WTC11 (cell line): ENCODE measurements at regions not wholly inside any gene's neighbourhood (a gene's known extent, or its start where the extent isn't known, plus 50 kb on each side); places are given as distances from the start of the nearest gene placed in this dataset.

Experiments
- ATAC-seq: fragments of 200-7000 bp; cut with Tn5 transposase; 2 replicates; pipeline ENCODE4 v1.10.0; 2021; ENCODE audit warnings: mild to moderate bottlenecking, moderate library complexity
- CTCF ChIA-PET: fragments of 300-600 bp; sonication (Branson Sonifier 250); formaldehyde crosslinking; loops from one replicate; lab custom pipeline; 2021; ENCODE audit warnings: antibody characterized with exemption; lab: Charles Lee
- POLR2A ChIA-PET: fragments of 350-600 bp; sonication (Branson Sonifier 250); formaldehyde crosslinking; loops from one replicate; lab custom pipeline; 2021; ENCODE audit warnings: antibody characterized with exemption; lab: Charles Lee
- DNase-seq: peaks from one replicate; pipeline ENCODE4 v3.0.0; 2021; ENCODE audit warnings: low spot score
- H3K27ac Mint-ChIP-seq: 2 replicates; pipeline ENCODE4 v1.8.0; 2021; ENCODE audit warnings: mixed read lengths
- H3K27me3 Mint-ChIP-seq: 2 replicates; pipeline ENCODE4 v1.8.0; 2021; ENCODE audit warnings: low read depth, mild to moderate bottlenecking, moderate library complexity, mixed read lengths
- H3K36me3 Mint-ChIP-seq: 2 replicates; pipeline ENCODE4 v1.8.0; 2021; ENCODE audit warnings: mixed read lengths
- H3K4me1 Mint-ChIP-seq: 2 replicates; pipeline ENCODE4 v1.8.0; 2022; ENCODE audit warnings: mixed read lengths
- H3K4me3 Mint-ChIP-seq: 2 replicates; pipeline ENCODE4 v1.8.0; 2021; ENCODE audit warnings: mild to moderate bottlenecking, moderate library complexity, mixed read lengths
- H3K9me3 Mint-ChIP-seq: 2 replicates; pipeline ENCODE4 v1.8.0; 2021; ENCODE audit warnings: mixed read lengths
- ATF1 ChIP-seq: sonication (generic); formaldehyde crosslinking; IDR thresholded peaks from 2 replicates; pipeline ENCODE4 v1.8.1; 2023; ENCODE audit warnings: mild to moderate bottlenecking, moderate library complexity, missing genetic modification reagents
- NFATC4 ChIP-seq: fragments of 250-450 bp; sonication (Bioruptor Pico); IDR thresholded peaks from 2 replicates; pipeline ENCODE4 v1.9.0; 2021; ENCODE audit warnings: mild to moderate bottlenecking
- SMAD3 ChIP-seq: sonication (generic); formaldehyde crosslinking; IDR thresholded peaks from 2 replicates; pipeline ENCODE4 v1.8.0; 2022; ENCODE audit warnings: missing genetic modification reagents, mild to moderate bottlenecking, borderline replicate concordance
- ZNF416 ChIP-seq: fragments of 250-450 bp; sonication (Bioruptor Pico); IDR thresholded peaks from 2 replicates; pipeline ENCODE4 v1.9.0; 2021; ENCODE audit warnings: mild to moderate bottlenecking, inconsistent platforms
- TF ChIP-seq, protein P1 (sequence below): sonication (generic); formaldehyde crosslinking; IDR thresholded peaks from 2 replicates; pipeline ENCODE4 v1.8.0; 2022; ENCODE audit warnings: mild to moderate bottlenecking, missing genetic modification reagents
- TF ChIP-seq, protein P2 (sequence below): sonication (generic); formaldehyde crosslinking; IDR thresholded peaks from 2 replicates; pipeline ENCODE4 v1.8.1; 2022; ENCODE audit warnings: low read depth, missing genetic modification reagents, borderline replicate concordance
- TF ChIP-seq, protein P3 (sequence below): sonication (generic); formaldehyde crosslinking; IDR thresholded peaks from 2 replicates; pipeline ENCODE4 v1.8.1; 2022; ENCODE audit warnings: mild to moderate bottlenecking, moderate library complexity, missing genetic modification reagents
- TF ChIP-seq, protein P4 (sequence below): fragments of 200-600 bp; IDR thresholded peaks from 2 replicates; pipeline ENCODE4 v1.8.0; 2022; ENCODE audit warnings: antibody characterized with exemption
- TF ChIP-seq, protein P5 (sequence below): sonication (generic); formaldehyde crosslinking; IDR thresholded peaks from 2 replicates; pipeline ENCODE4 v1.8.1; 2023; ENCODE audit warnings: mild to moderate bottlenecking, missing genetic modification reagents, borderline replicate concordance
- TF ChIP-seq, protein P6 (sequence below): sonication (generic); formaldehyde crosslinking; IDR thresholded peaks from 2 replicates; pipeline ENCODE4 v1.8.0; 2022; ENCODE audit warnings: mild to moderate bottlenecking, missing genetic modification reagents
- TF ChIP-seq, protein P7 (sequence below): sonication (generic); formaldehyde crosslinking; IDR thresholded peaks from 2 replicates; pipeline ENCODE4 v1.8.0; 2023; ENCODE audit warnings: missing genetic modification reagents, mild to moderate bottlenecking, borderline replicate concordance

DNA sequence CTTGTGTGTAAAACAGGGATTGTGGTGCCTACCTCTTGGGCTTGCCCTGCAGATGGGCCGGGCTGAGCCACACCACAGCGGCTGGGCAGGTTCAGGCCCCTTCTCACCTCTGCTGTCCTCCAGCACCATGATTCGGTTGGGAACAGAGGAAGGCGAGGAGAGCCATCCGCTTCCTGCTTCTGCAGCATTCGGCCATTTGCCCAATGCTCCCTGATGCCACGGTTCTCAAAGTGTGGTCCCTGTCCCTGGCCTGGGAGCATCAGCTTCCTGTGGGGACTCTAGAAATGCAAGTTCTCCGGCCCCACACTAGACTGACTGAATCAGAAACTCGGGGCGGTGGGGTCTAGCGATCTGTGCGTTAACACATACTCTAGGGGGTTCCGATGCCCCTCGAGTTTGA, 65.1 kb downstream of the RRM2 start (continued):
- TF ChIP-seq, protein P1, sequence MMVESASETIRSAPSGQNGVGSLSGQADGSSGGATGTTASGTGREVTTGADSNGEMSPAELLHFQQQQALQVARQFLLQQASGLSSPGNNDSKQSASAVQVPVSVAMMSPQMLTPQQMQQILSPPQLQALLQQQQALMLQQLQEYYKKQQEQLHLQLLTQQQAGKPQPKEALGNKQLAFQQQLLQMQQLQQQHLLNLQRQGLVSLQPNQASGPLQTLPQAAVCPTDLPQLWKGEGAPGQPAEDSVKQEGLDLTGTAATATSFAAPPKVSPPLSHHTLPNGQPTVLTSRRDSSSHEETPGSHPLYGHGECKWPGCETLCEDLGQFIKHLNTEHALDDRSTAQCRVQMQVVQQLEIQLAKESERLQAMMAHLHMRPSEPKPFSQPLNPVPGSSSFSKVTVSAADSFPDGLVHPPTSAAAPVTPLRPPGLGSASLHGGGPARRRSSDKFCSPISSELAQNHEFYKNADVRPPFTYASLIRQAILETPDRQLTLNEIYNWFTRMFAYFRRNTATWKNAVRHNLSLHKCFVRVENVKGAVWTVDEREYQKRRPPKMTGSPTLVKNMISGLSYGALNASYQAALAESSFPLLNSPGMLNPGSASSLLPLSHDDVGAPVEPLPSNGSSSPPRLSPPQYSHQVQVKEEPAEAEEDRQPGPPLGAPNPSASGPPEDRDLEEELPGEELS (CRISPR knock-in tag): no peak
- TF ChIP-seq NFATC4 (CRISPR knock-in tag): no peak
- no peak for TF ChIP-seq ZNF416 (CRISPR knock-in tag)
- TF ChIP-seq ATF1 (CRISPR knock-in tag): no peak
- TF ChIP-seq, protein P2, sequence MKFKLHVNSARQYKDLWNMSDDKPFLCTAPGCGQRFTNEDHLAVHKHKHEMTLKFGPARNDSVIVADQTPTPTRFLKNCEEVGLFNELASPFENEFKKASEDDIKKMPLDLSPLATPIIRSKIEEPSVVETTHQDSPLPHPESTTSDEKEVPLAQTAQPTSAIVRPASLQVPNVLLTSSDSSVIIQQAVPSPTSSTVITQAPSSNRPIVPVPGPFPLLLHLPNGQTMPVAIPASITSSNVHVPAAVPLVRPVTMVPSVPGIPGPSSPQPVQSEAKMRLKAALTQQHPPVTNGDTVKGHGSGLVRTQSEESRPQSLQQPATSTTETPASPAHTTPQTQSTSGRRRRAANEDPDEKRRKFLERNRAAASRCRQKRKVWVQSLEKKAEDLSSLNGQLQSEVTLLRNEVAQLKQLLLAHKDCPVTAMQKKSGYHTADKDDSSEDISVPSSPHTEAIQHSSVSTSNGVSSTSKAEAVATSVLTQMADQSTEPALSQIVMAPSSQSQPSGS (CRISPR knock-in tag): no peak
- TF ChIP-seq, protein P3, sequence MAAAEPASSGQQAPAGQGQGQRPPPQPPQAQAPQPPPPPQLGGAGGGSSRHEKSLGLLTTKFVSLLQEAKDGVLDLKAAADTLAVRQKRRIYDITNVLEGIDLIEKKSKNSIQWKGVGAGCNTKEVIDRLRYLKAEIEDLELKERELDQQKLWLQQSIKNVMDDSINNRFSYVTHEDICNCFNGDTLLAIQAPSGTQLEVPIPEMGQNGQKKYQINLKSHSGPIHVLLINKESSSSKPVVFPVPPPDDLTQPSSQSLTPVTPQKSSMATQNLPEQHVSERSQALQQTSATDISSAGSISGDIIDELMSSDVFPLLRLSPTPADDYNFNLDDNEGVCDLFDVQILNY (CRISPR knock-in tag): no peak
- TF ChIP-seq, all 79 proteins: peak for 0

DNA sequence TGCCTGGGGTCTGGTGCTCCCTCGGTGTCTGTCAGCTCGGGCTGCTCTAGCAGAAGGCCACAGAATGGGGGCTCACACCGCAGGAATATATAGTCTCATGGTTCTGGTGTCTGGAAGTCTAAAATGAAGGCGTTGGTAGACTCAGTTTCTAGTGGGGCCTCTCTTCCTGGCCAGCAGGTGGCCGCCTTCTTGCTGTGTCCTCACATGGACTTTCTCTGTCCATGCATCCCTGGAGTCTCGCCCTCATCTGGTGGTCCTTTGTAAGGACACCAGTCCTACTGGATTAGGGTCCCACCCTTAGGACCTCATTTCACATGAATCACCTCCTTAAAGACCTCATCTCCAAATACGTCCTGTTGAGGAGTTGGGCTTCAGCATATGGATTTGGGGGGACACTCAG, 65.7 kb downstream of the RRM2 start:
- Mint-ChIP-seq H3K9me3 (peaks cover 19% of the 10 kb centered on the region), H3K4me3 (no peak overlapping the region)
- CTCF ChIA-PET: interaction anchor here (1.1 to 2.0 kb wide), 3 partner anchors 46 to 221 kb away, joined by 3 to 5 read pairs (median 4); no protein-coding TSS in a partner anchor
- POLR2A ChIA-PET: no interaction called here
- TF ChIP-seq, protein P4, sequence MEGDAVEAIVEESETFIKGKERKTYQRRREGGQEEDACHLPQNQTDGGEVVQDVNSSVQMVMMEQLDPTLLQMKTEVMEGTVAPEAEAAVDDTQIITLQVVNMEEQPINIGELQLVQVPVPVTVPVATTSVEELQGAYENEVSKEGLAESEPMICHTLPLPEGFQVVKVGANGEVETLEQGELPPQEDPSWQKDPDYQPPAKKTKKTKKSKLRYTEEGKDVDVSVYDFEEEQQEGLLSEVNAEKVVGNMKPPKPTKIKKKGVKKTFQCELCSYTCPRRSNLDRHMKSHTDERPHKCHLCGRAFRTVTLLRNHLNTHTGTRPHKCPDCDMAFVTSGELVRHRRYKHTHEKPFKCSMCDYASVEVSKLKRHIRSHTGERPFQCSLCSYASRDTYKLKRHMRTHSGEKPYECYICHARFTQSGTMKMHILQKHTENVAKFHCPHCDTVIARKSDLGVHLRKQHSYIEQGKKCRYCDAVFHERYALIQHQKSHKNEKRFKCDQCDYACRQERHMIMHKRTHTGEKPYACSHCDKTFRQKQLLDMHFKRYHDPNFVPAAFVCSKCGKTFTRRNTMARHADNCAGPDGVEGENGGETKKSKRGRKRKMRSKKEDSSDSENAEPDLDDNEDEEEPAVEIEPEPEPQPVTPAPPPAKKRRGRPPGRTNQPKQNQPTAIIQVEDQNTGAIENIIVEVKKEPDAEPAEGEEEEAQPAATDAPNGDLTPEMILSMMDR: peak; percentile 28; the same call in 1 of the 2 replicates
- TF ChIP-seq, protein P5, sequence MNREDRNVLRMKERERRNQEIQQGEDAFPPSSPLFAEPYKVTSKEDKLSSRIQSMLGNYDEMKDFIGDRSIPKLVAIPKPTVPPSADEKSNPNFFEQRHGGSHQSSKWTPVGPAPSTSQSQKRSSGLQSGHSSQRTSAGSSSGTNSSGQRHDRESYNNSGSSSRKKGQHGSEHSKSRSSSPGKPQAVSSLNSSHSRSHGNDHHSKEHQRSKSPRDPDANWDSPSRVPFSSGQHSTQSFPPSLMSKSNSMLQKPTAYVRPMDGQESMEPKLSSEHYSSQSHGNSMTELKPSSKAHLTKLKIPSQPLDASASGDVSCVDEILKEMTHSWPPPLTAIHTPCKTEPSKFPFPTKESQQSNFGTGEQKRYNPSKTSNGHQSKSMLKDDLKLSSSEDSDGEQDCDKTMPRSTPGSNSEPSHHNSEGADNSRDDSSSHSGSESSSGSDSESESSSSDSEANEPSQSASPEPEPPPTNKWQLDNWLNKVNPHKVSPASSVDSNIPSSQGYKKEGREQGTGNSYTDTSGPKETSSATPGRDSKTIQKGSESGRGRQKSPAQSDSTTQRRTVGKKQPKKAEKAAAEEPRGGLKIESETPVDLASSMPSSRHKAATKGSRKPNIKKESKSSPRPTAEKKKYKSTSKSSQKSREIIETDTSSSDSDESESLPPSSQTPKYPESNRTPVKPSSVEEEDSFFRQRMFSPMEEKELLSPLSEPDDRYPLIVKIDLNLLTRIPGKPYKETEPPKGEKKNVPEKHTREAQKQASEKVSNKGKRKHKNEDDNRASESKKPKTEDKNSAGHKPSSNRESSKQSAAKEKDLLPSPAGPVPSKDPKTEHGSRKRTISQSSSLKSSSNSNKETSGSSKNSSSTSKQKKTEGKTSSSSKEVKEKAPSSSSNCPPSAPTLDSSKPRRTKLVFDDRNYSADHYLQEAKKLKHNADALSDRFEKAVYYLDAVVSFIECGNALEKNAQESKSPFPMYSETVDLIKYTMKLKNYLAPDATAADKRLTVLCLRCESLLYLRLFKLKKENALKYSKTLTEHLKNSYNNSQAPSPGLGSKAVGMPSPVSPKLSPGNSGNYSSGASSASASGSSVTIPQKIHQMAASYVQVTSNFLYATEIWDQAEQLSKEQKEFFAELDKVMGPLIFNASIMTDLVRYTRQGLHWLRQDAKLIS (CRISPR knock-in tag): no peak
- no peak for TF ChIP-seq SMAD3 (CRISPR knock-in tag)
- TF ChIP-seq, protein P6, sequence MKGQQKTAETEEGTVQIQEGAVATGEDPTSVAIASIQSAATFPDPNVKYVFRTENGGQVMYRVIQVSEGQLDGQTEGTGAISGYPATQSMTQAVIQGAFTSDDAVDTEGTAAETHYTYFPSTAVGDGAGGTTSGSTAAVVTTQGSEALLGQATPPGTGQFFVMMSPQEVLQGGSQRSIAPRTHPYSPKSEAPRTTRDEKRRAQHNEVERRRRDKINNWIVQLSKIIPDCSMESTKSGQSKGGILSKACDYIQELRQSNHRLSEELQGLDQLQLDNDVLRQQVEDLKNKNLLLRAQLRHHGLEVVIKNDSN (CRISPR knock-in tag): no peak
- TF ChIP-seq, protein P7, sequence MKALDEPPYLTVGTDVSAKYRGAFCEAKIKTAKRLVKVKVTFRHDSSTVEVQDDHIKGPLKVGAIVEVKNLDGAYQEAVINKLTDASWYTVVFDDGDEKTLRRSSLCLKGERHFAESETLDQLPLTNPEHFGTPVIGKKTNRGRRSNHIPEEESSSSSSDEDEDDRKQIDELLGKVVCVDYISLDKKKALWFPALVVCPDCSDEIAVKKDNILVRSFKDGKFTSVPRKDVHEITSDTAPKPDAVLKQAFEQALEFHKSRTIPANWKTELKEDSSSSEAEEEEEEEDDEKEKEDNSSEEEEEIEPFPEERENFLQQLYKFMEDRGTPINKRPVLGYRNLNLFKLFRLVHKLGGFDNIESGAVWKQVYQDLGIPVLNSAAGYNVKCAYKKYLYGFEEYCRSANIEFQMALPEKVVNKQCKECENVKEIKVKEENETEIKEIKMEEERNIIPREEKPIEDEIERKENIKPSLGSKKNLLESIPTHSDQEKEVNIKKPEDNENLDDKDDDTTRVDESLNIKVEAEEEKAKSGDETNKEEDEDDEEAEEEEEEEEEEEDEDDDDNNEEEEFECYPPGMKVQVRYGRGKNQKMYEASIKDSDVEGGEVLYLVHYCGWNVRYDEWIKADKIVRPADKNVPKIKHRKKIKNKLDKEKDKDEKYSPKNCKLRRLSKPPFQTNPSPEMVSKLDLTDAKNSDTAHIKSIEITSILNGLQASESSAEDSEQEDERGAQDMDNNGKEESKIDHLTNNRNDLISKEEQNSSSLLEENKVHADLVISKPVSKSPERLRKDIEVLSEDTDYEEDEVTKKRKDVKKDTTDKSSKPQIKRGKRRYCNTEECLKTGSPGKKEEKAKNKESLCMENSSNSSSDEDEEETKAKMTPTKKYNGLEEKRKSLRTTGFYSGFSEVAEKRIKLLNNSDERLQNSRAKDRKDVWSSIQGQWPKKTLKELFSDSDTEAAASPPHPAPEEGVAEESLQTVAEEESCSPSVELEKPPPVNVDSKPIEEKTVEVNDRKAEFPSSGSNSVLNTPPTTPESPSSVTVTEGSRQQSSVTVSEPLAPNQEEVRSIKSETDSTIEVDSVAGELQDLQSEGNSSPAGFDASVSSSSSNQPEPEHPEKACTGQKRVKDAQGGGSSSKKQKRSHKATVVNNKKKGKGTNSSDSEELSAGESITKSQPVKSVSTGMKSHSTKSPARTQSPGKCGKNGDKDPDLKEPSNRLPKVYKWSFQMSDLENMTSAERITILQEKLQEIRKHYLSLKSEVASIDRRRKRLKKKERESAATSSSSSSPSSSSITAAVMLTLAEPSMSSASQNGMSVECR: no peak
- TF ChIP-seq, all 79 proteins: peak for 1
- Mint-ChIP-seq H3K27me3 (no peaks in the 10 kb centered on the region), H3K27ac (no peak overlapping the region), H3K4me1 (no peaks in the 10 kb centered on the region), H3K36me3 (peaks cover 20% of the 10 kb centered on the region)
- DNase-seq (no peak), ATAC-seq (peak; percentile 63)
